A549 (cell line): ENCODE measurements at regions not wholly inside any gene's neighbourhood (a gene's known extent, or its start where the extent isn't known, plus 50 kb on each side); places are given as distances from the start of the nearest gene placed in this dataset.

Source experiments
- CHD2 ChIP-seq: fragments of 150-350 bp; IDR thresholded peaks from 2 replicates; pipeline ENCODE4 v1.6.1; 2014; ENCODE audit warnings: low read length; ENCODE audit not compliant: partially characterized antibody
- RNF2 ChIP-seq: fragments of 200-600 bp; sonication (generic); IDR thresholded peaks from 2 replicates; pipeline ENCODE4 v1.6.1; 2016; ENCODE audit warnings: low read depth, mild to moderate bottlenecking, antibody characterized with exemption, moderate library complexity, borderline replicate concordance

DNA sequence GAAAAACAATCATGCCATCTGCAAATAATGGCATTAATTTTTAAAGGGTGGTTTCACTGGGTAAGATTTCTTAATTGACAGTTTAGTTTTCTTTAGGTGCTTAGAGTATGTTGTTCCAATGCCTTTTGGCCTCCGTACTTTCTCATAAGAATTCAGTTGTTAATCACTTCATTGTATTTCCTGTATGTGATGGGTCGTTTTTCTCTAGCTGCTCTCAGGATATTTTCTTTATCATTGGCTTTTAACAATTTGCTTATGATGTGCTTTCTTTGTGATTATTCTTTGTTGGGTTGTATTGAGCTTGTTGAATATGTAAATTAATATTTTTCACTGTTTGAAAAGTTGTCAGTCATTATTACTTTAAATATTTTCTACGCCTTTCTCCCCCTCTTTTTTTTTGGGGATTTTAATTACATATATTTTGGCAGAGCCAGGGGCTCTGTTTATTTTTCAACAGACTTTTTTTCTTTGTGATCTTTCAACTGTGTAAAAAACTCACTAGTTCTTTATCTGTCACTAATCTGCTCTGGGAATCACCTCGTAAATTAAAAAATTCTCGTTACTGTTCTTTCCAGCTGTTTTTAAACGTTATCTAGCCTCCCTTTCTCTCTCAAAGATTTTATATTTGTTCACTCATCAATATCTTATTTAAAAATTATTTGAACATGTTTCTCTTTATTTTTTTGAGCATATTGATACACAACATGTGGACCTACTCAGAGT is 56.2 kb upstream of the IL1R1 start:
- TF ChIP-seq CHD2 (no peak), RNF2 (no peak)
